SIG-M5 treated with dmso at 0.1 percent for 504 hours (cell line): ENCODE measurements at regions not wholly inside any gene's neighbourhood (a gene's known extent, or its start where the extent isn't known, plus 50 kb on each side); places are given as distances from the start of the nearest gene placed in this dataset.
"Not testable (repeated sequence)": the region's sequence is repeated elsewhere in the genome, so short reads cannot be mapped to it uniquely, and the experiment has no call there.

Source experiments
- DNase-seq: peaks from one replicate; lab custom pipeline; 2025; ENCODE audit not compliant: unreplicated experiment; lab: John Stamatoyannopoulos, UW

DNA sequence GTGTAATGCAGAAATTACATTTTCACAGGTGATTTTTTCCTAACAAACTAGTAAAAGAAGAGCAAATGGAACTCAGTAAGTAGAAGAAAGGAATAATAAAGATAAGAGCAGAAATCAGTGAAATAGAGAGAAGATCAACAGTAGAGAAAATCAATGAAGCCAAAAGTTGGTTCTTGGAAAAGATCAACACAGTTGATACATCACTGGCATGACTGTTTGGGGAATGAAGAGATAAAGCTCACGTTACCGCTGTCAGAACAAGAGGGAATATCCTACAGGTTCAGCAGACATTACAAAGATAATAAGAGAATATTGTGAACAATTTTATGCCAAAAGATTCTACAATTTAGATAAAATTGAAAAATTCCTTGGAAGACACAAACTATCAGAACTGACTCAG lies 146.4 kb downstream of the ACTR3B start:
- DNase-seq, result no peak

- DNase-seq, result no peak
Measured at GRCh38 chr7:152907042-152907761, 147.7 kb downstream of the ACTR3B start.

DNA sequence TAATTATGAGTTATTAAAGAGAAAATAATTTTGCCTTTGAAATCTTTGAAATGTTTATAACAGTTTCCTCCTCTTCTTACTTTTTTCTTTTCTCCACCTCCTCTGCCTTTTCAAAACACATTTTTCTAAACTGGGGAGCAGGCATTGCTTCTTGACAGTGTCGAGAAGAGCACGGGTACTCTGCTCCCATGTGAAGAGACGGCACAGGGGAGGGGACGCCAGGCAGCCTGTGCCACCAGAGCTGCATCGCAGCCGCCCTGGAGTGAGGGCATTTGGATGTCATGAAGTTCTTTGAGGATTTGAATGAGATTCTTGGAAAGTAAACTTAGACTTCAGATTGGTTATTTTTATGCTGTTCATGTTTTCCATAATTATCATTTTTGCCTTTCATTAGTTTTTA lies 149.7 kb downstream of the ACTR3B start:
- DNase-seq, result no peak

- DNase-seq, result no peak
Measured at GRCh38 chr7:152909683-152910544, 150.4 kb downstream of the ACTR3B start.

DNA sequence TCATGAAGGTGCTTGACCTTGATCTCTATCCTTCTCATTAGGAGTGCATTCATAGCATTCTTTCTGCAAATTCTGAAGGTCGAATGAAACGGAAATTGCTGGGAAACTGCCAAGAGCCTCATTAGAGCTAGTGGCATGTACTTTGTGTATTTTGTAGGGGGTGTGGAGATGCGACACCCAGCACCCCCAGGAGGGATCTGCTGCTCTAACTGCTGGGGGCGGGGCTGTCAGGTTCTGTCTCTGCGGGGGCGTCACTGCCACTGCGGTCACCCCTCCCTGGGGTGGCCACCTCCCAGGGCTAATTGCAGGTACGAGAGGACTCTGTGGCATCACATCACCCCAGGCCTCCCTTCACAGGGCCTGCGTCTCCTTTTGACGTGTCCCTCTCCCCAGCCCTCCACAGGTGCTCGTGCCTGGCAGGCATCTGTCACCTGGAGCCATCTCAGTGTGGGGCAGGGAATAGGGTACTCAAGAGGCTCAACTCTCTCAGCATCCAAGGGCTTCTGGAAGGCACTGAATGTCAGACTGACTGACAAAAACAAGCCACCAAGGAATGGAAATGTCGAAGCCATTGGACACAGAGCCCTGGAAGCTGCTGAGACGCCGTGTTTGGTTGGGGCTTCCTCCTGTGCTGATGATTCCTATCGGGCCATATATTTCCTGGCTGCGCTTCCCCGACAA lies 151.1 kb downstream of the ACTR3B start:
- no peak for DNase-seq

DNA sequence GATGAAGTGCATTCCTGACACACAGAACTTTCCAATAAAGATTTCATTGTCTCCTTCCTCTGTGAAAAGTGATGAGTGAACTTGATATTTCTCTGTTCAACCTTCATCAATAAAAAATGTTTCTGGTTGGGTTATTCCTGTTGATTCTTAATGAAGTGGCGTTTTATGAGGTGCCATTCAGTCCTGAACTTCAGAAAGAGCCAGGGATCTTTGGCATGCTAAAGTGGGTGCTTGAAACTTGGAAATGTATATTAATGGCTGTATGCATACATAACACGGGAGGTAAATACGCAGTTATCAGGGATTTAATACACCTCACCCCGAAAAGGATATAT lies 151.6 kb downstream of the ACTR3B start:
- no peak for DNase-seq

GRCh38 chr7:152911922-152912321 lies 152.4 kb downstream of the ACTR3B start:
- no peak for DNase-seq

DNA sequence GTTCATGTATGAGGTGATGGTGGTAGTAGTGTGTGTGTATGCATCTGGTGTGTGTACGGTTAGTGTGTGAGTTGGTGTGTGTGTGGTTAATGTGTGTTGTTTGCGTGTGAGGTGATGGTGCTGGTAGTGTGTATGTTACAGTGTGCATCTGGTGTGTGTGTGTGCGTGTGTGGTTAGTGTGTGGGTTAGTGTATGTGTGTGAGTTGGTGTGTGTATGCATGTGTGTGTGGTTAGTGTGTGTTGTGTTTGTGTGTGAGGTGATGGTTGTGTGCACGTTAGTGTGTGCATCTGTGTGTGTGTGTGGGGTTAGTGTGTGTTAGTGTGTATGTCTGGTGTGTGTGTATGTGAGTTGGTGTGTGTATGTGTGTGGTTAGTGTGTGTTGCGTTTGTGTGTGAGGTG lies 153.0 kb downstream of the ACTR3B start:
- DNase-seq, result no peak

- no peak for DNase-seq
Measured at GRCh38 chr7:152913492-152913891, 153.9 kb downstream of the ACTR3B start.

DNA sequence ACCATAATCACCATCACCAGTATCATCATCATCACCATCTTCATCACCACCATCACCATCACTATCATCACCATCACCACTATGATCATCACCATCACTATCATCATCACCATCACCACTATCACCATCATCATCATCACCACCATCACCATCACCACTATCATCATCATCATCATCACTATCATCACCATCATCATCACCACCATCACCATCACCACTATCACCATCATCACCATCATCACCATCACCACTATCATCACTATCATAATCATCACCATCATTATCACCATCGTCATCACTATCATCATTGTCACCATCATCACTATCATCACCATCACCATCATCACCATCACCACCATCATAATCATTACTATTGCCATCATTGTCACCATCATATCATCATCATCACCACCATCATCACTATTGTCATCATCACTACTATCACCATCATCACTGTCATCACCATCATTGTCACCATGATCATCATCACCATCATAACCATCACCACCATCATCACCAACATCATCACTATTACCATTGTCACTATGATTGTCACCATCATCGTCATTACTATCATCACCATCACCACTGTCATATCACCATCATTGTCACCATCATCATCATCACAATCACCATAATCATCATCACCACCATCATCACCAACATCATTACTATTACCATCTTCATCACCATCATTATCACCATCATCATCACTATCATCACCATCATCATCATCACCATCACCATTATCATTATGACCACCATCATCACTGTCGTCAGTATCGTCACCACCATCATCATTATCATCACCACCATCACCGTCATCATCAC lies 154.7 kb downstream of the ACTR3B start:
- no peak for DNase-seq

DNA sequence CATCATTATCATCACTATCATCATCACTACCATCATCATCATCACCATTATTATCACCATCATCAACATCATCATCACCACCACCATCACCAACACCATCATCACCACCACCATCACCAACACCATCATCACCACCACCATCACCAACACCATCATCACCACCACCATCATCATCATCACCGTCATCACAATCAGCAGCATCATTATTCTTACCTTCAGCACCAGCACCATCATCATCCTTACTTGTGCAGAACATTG lies 155.2 kb downstream of the ACTR3B start:
- not testable (repeated sequence) for DNase-seq

GRCh38 chr7:152922318-152923081 lies 162.9 kb downstream of the ACTR3B start:
- no peak for DNase-seq

DNA sequence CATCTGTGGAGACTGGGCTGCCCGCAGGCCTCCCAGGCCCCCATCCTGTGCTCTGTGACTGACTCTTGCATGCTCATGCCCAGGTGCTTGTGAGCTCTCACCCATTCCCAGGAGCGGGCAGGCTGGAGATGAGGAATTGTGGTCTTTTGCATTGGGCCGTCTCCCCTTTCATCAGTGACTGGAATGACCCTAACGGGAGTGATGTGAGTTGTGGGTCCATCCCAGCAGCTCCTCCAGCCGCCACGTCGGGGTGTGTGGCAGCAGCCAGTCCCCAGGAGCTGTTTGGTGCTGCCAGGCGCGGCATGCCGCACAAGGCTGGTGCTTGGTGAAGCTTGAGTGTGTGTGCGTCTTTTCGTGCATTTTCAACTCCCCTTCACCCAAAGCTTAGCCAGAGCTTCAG lies 164.2 kb downstream of the ACTR3B start:
- DNase-seq, result no peak

- DNase-seq, result no peak
Measured at GRCh38 chr7:152924238-152924637, 164.7 kb downstream of the ACTR3B start.

DNA sequence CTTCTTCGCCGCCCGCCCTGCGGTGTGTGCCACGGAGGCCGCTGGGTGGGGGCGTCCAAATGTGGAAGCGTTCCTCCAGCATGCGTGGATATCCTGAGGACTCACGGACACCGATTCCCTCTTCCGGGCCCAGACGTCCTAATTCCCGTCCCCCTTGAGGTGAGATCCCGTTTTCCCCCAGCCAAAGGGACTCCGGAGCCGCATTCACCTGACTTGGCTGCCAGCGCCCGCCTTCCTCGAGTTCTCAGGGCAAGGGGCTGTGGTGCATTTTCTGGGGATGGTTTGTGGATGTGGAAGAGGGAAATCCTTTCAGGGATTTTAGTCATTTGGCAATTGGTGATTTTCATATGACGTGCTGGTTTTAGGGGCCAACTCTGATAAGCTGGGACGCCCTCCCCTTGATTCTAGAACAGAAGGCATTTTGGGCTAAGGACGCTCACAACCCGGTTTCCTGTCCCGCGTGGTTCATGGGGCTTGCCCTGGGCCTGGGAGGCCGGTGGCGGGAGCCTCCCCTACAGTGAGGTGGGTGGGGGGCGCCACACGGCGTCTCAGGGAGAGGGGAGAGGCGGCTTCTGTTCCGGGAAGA lies 165.4 kb downstream of the ACTR3B start:
- no peak for DNase-seq

GRCh38 chr7:152925412-152926147 lies 166.0 kb downstream of the ACTR3B start:
- no peak for DNase-seq

- no peak for DNase-seq
Measured at GRCh38 chr7:152931633-152932032, 172.1 kb downstream of the ACTR3B start.

- no peak for DNase-seq
Measured at GRCh38 chr7:152937282-152937681, 177.7 kb downstream of the ACTR3B start.

DNA sequence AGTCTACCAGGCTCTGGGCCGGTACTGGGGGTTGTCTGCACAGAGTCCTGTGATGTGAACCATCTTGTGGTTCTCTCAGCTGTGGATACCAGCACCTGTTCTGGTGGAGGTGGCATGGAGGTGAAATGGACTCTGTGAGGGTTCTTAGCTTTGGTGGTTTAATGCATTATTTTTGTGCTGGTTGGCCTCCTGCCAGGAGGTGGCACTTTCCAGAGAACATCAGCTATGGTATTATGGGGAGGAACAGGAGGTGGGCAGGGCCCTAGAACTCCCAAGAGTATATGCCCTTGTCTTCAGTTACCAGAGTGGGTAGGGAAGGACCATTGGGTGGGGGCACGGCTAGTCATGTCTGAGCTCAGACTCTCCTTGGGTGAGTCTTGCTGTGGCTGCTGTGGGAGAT lies 187.1 kb downstream of the ACTR3B start:
- not testable (repeated sequence) for DNase-seq

DNA sequence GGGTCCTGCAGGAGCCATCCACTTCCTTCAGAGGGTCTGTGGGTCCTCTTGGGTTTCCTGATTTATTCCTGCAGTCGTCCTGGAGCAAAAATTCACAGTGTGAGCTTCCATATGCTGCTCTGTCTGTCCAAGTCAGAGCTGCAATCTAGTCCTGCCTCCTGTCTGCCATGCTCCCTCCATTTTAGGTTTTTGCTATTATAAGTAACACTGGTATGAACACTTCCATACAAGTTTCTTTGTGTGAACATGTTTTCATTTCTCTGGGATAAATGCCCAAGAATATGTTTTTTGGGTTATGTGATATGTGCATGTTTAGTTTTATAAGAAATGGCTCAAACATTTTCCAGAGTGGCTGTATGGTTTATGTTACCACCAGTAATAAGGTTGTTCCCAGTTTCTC lies 188.1 kb downstream of the ACTR3B start:
- DNase-seq, result no peak
